GM12864 (cell line): ENCODE measurements at regions not wholly inside any gene's neighbourhood (a gene's known extent, or its start where the extent isn't known, plus 50 kb on each side); places are given as distances from the start of the nearest gene placed in this dataset.
"Not testable (repeated sequence)": the region's sequence is repeated elsewhere in the genome, so short reads cannot be mapped to it uniquely, and the experiment has no call there.

Source experiments
- DNase-seq: peaks from one replicate; pipeline ENCODE4 v3.0.0-alpha.2; 2011; ENCODE audit warnings: low read depth
- H3K4me3 ChIP-seq: 2 replicates; pipeline ENCODE4 v1.5.1; 2011; ENCODE audit warnings: mild to moderate bottlenecking, low read depth, low read length, control low read depth
- TF ChIP-seq, protein P1 (sequence below): IDR thresholded peaks from 2 replicates; pipeline ENCODE4 v1.5.1; 2011; ENCODE audit warnings: low read depth, mild to moderate bottlenecking, moderate library complexity, low read length, control low read depth, inconsistent platforms; ENCODE audit errors: missing control alignments

DNA sequence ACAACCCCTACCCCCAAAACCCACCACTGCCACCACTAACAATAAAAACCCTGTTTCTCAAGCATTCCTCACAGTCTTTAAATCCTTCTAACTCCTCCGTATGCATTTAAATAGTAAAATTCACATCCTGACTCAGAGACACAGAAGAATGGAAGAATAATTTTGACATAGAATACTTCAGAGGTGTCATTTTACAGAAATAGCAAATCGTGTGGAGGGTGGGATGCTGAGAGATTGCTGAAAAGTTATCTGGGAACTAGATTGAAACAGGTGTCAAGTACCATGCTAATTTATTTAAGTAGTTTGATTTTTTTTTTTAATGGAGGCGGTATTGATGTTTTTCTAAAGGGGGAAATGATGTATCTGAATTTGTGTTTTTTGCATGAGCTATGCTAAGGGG, 575.2 kb upstream of the TPK1 start:
- DNase-seq: no peak
- no peak overlapping the region for H3K4me3 ChIP-seq
- TF ChIP-seq, protein P1, sequence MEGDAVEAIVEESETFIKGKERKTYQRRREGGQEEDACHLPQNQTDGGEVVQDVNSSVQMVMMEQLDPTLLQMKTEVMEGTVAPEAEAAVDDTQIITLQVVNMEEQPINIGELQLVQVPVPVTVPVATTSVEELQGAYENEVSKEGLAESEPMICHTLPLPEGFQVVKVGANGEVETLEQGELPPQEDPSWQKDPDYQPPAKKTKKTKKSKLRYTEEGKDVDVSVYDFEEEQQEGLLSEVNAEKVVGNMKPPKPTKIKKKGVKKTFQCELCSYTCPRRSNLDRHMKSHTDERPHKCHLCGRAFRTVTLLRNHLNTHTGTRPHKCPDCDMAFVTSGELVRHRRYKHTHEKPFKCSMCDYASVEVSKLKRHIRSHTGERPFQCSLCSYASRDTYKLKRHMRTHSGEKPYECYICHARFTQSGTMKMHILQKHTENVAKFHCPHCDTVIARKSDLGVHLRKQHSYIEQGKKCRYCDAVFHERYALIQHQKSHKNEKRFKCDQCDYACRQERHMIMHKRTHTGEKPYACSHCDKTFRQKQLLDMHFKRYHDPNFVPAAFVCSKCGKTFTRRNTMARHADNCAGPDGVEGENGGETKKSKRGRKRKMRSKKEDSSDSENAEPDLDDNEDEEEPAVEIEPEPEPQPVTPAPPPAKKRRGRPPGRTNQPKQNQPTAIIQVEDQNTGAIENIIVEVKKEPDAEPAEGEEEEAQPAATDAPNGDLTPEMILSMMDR: no peak

DNA sequence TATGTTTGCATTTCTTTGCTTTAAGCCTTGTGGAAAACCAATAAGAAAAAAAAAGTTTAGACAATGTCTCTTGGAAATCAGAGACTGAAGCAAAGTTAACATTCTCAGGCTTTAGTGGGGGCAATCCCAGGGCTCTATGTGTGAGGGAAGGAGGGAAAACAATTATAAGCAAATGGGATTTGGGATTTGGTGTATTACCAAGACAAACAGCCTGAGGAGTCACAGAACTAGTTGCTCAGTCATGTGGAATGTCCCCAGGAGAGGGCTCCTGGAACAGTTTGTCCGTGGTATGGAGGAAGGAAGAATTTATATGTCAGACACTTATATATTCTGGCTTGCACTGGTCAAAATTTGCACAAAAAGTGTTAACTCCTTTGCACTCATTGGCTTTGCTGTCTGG, 562.9 kb upstream of the TPK1 start:
- no peak for DNase-seq
- TF ChIP-seq, protein P1: no peak

DNA sequence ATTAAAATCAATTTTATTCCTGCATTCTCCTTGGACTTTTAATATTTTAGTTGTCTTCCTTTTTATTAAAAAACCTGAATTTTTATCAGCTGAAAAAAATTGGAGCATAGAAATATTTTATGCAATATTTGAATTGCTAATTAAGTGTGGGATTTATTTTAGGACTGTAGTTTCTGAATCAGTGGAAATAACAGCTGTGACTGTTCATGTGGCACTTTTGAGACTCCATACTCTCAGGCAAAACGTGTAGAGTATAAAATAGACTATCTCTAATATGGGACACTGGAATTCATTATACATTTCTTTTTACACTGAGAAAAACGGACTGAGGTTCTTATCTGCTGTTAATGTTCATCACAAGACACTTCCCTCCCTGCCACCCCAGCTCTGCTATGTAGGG, 558.3 kb upstream of the TPK1 start:
- TF ChIP-seq, protein P1: no peak
- no peak for DNase-seq
- H3K4me3 ChIP-seq: no peak overlapping the region

More for the DNA sequence above, 562.9 kb upstream of the TPK1 start:
- no peak overlapping the region for H3K4me3 ChIP-seq

DNA sequence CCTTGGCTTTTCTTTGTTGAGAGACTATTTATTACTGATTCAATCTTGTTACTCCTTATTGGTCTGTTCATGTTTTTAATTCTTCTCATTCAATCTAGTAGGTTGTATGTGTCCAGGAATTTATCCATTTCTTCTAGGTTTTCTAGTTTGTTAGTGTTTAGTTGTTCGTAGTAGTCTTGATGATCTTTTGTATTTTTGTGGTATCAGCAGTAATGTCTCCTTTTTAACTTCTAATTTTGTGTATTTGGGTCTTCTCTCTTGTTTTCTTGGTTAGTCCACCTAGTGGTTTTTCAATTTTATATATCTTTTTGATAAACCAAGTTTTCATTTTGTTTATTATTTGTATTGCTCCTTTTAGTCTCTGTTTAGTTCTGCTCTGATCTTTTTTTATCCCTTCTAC, 546.9 kb upstream of the TPK1 start:
- no peak overlapping the region for H3K4me3 ChIP-seq
- DNase-seq: no peak
- TF ChIP-seq, protein P1: no peak

DNA sequence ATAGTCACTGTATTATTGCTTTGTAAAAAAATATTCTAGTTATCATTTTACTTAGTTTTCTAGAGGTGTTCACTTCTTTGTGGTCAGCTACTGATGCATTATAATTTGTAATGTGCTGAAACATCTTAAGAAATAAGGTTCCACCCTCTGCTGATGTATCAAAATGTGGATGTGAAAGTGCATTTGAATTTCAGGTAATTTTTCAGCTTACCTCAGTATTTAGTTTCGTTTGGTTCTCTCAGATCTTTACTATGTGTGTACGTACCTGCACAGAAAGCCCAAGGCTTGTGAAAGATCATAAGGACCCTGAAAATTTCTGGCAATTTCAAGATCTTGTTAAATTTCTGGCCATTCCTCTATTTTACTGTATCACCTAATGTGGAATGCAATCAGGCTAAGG, 542.3 kb upstream of the TPK1 start:
- TF ChIP-seq, protein P1: no peak
- no peak overlapping the region for H3K4me3 ChIP-seq
- DNase-seq: no peak

DNA sequence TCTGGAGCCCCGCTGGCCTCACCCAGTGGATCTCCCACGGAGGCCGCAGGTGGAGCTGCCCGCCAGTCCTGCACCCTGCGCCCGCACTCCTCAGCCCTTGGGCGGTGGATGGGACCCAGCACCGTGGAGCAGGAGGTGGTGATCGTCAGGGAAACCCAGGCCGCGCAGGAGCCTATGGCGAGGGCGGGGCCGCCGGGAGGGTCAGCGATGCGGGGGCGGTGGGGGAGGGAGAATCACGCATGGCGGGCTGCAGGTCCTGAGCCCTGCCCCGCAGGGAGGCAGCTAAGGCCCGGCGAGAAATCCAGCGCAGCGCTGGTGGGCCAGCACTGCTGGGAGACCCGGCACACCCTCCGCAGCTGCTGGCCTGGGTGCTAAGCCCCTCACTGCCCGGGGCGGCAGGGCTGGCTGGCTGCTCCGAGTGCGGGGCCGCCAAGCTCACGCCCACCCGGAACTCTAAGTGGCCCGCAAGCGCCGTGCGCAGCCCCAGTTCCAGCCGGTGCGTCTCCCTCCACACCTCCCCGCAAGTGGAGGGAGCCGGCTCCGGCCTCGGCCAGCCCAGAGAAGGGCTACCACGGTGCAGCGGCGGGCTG, 524.8 kb upstream of the TPK1 start:
- TF ChIP-seq, protein P1: no peak
- no peak for DNase-seq
- H3K4me3 ChIP-seq: no peak overlapping the region

DNA sequence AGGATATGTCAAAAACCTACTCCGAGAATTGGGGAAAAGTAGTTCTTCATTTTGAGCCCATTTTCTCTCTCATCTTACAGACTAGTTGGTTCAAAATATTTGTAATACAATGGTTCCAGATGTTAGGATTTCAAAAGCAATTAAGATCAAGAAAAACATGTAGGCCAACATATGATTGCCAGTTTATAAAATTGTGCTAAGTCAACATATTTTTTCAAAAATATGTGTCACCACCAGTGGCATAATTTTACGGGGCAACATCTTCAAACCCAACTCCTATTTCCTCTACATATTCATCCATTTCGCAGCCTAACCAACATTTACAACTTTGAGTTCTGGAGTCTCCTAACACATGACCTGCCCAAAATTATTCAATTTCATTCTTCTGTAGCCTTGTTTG, 514.5 kb upstream of the TPK1 start:
- DNase-seq: no peak
- TF ChIP-seq, protein P1: no peak
- H3K4me3 ChIP-seq: no peak overlapping the region

DNA sequence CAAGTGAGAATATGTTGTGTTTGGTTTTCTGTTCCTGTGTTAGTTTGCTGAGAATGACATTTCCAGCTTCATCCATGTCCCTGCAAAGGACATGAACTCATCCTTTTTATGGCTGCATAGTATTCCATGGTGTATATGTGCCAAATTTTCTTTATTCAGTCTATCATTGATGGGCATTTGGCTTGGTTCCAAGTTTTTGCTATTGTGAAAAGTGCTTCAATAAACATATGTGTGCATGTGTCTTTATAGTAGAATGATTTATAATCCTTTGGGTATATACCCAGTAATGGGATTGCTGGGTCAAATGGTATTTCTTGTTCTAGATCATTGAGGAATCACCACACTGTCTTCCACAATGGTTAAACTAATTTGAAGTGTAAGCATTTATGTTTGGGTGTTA, 513.6 kb upstream of the TPK1 start:
- not testable (repeated sequence) for DNase-seq, H3K4me3 ChIP-seq
